HG02970 (cell line): ENCODE measurements at regions not wholly inside any gene's neighbourhood (a gene's known extent, or its start where the extent isn't known, plus 50 kb on each side); places are given as distances from the start of the nearest gene placed in this dataset.

Source experiments
- ATAC-seq: cut with Tn5 transposase; IDR thresholded peaks from one replicate; pipeline ENCODE4 v1.9.1; 2021; ENCODE audit warnings: mild to moderate bottlenecking, moderate library complexity, moderate number of reproducible peaks; ENCODE audit not compliant: unreplicated experiment, low FRiP score

GRCh38 chr13:108018371-108018870, 196.9 kb downstream of the LIG4 start:
- ATAC-seq = no peak

- no peak for ATAC-seq
Observed at GRCh38 chr13:108006619-108007018, 208.7 kb downstream of the LIG4 start.

GRCh38 chr13:108005231-108005630, 210.1 kb downstream of the LIG4 start:
- ATAC-seq = no peak

DNA sequence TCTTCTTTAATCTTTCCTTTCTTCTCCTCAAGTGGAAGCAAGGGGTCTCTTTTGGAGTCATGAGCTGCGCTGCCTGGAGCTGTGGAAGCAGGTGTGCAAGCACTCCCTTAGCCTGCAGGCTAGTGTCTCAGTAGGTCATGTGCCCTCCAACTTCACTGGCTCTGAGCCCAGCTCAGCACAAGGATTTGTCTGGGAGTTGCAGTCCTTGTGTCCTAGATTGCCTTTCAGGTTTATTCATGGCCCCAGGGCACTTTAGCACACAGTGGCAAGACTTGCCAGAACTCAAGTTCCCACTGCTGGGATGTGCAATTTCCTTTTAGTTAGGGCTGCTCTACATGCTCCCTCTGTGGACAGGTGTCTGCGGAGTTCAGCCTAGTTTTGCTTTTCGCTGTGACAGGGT, 211.7 kb downstream of the LIG4 start:
- no peak for ATAC-seq

DNA sequence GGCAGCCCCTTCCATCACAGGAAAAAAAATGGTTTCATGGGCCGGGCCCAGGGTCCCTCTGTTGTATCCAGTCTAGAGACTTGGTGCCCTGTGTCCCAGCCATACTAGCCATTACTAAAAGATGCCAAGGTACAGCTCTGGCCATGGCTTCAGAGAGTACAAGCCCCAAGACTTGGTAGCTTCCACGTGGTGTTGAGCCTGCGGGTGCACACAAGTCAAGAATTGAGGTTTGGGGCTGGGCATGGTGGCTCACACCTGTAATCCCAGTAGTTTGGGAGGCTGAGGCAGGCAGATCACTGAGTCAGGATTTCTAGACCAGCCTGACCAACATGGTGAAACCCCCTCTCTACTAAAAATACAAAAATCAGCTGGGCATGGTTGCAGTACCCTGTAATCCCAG, 214.3 kb downstream of the LIG4 start:
- no peak for ATAC-seq

- no peak for ATAC-seq
Observed at GRCh38 chr13:107999751-108000150, 215.6 kb downstream of the LIG4 start.

DNA sequence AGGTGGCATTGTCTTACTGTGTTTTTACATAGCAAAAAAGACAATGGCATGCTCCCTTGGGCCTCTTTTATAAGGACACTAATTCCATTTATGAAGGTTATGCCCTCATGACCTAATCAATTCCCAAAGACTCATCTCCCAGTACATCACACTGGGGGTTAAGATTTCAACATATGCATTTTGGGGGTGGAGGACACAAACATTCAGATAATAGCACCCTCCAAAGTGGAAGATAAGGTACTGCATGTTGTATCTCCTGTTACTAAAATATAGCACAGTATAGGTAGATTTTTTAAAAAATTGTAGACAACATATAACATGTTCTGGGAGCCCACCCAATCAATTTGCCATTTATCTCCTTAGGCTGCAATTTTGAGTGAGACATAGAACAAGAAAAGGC, 221.2 kb downstream of the LIG4 start:
- no peak for ATAC-seq

- ATAC-seq = no peak
Observed at GRCh38 chr13:107993239-107993949, 221.9 kb downstream of the LIG4 start.

- no peak for ATAC-seq
Observed at GRCh38 chr13:107992542-107992941, 222.8 kb downstream of the LIG4 start.

- ATAC-seq = no peak
Observed at GRCh38 chr13:107977071-107977574, 238.2 kb downstream of the LIG4 start.

GRCh38 chr13:107976628-107977027, 238.7 kb downstream of the LIG4 start:
- ATAC-seq = no peak

DNA sequence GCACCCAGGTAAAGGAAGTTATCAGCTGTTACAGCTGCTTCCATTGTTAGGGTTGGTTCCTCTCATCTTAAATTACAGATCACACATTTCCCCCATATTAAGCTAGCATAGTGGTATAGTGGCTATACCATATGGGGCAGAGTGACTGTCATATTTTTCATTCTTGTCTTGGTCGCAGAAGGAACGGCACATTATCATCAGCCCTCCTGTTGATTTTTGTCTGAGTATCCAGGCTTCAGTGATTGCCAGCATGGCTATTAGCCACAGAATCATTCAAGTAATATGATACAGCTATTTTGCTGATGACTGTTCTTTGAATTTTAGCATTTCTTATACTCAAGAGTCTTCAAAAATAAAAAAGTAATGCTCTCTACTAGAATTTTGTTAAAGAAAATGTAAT, 240.9 kb downstream of the LIG4 start:
- ATAC-seq = no peak

- no peak for ATAC-seq
Observed at GRCh38 chr13:107969546-107969945, 245.8 kb downstream of the LIG4 start.

GRCh38 chr13:107968470-107968869, 246.9 kb downstream of the LIG4 start:
- ATAC-seq = no peak

- no peak for ATAC-seq
Observed at GRCh38 chr13:107964395-107964794, 250.9 kb downstream of the LIG4 start.

- no peak for ATAC-seq
Observed at GRCh38 chr13:107961849-107962608, 253.3 kb downstream of the LIG4 start.

DNA sequence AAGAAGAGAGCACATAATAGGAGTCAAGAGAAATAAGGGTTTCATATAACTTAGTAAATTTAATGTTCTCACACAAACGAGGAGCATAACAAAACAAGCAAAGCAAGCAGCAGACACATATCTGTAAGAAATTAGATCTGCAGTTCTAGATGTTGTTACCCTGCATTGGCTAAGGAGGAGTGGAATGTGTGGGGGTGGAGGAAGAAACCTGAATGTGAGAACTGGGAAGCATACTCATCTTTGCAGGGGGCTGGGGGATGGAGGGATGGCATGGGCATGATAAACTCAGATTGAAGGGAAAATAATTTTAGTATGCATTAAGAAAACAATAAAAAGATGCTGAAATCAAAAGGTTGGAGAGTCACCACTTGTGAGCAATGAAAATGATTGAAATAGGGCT, 255.0 kb downstream of the LIG4 start:
- no peak for ATAC-seq

GRCh38 chr13:107956889-107957288, 258.4 kb downstream of the LIG4 start:
- no peak for ATAC-seq

DNA sequence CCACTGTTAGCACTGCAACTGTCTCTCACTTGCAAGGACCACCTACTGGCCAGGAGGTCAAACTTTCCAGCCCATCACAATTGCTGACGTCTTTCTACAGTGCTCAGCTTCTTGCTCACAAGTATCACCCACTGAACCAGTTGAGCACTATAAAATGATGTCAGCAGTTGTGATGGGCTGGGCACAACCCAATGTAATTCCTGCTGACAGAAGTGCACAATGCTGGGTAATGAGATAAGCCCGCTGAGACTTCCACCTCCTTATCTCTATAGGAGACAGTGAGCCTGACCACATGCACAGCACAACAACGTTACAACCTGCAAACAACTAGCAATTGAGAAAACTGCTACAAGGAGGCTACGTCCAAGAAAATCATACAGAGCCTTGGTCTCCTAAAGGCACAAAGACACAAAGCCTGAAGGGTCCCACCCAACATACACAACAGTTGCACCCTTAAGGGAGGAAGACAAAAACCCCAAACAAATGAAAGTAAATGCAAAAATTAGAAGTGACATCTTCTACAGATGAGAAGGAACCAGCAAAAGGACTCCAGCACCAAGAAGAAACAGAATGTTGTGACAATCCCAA, 273.2 kb downstream of the LIG4 start:
- no peak for ATAC-seq

DNA sequence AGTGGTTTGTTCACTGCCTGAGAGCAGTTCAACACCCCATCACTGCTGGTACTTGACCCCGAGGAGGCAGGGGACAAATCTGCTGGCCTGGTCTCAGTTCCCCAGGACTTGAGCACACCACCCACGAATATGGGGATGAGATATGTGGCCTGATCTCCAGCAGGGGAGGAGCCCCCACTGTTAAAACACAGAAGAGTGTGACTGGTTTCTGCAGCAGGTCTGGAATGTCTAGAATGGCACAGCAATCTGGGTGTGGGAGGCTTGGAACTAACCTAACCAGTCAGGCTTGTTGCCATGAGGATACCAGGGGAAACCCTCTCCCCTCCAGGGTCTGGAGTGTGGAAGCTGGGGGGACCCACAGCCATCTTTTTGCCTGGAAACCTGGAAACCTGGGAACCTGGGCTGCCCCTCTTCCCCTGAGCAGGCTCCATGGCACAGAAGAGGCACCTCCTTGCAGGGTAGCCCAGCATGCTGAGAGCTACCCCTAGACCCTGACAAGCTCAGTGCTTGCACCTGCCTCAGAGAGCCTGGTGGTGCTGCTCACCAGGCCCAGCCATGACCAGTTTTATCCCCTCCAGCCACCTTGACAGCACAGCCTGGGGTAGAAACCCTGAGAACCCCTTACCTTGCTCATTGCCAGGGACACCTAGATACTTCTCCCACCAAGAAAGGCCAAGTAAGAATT, 273.8 kb downstream of the LIG4 start:
- ATAC-seq = no peak

DNA sequence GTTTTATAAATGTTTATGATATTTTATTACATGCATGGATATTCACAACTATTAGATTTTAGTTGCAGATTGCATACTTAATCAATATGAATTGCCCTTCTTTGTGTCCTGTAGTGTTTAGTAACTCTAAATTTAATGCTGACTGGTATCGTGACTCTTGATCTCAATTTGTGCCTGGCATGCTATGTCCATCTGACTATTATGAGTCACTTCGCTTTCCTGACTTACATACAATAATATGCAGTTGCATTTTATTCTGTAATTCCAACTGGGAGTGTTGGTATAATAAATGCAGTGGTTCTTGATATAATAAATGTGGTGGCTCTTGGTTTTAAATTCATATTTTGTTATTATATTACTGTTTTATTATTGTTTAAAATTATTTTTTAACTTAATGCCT, 277.5 kb downstream of the LIG4 start:
- no peak for ATAC-seq
